ENCODE measurements at regions not wholly inside any gene's neighbourhood (a gene's known extent, or its start where the extent isn't known, plus 50 kb on each side); places are given as distances from the start of the nearest gene placed in this dataset.
"Not testable (repeated sequence)": the region's sequence is repeated elsewhere in the genome, so short reads cannot be mapped to it uniquely, and the experiment has no call there.

- DNase-seq (ENCODE audit: extremely low read depth, low read depth) = no peak
- TF ChIP-seq CTCF (IDR thresholded peaks at IDR 0.05; ENCODE audit: low read depth, low read length, missing control alignments) = no peak
- H3K4me3 ChIP-seq (replicated peaks; ENCODE audit: low read depth, low read length) = no peak overlapping the region
Measured at GRCh38 chr6:134575221-134575620, 257.3 kb upstream of the SGK1 start.

GRCh38 chr6:134574491-134574890 is 256.6 kb upstream of the SGK1 start:
- no peak for TF ChIP-seq CTCF (IDR thresholded peaks at IDR 0.05; ENCODE audit: low read depth, low read length, missing control alignments)
- DNase-seq (ENCODE audit: extremely low read depth, low read depth) = no peak
- H3K4me3 ChIP-seq (replicated peaks; ENCODE audit: low read depth, low read length) = no peak overlapping the region

- DNase-seq (ENCODE audit: extremely low read depth, low read depth); H3K4me3 ChIP-seq (replicated peaks; ENCODE audit: low read depth, low read length): not testable (repeated sequence)
Measured at GRCh38 chr6:134569996-134570395, 252.1 kb upstream of the SGK1 start.

- no peak for DNase-seq (ENCODE audit: extremely low read depth, low read depth)
- TF ChIP-seq CTCF (IDR thresholded peaks at IDR 0.05; ENCODE audit: low read depth, low read length, missing control alignments) = no peak
- no peak overlapping the region for H3K4me3 ChIP-seq (replicated peaks; ENCODE audit: low read depth, low read length)
Measured at GRCh38 chr6:134564705-134565104, 246.8 kb upstream of the SGK1 start.

- no peak overlapping the region for H3K4me3 ChIP-seq (replicated peaks; ENCODE audit: low read depth, low read length)
- no peak for TF ChIP-seq CTCF (IDR thresholded peaks at IDR 0.05; ENCODE audit: low read depth, low read length, missing control alignments)
- DNase-seq (ENCODE audit: extremely low read depth, low read depth) = no peak
Measured at GRCh38 chr6:134560019-134560418, 242.1 kb upstream of the SGK1 start.

- TF ChIP-seq CTCF (IDR thresholded peaks at IDR 0.05; ENCODE audit: low read depth, low read length, missing control alignments) = no peak
- no peak overlapping the region for H3K4me3 ChIP-seq (replicated peaks; ENCODE audit: low read depth, low read length)
- DNase-seq (ENCODE audit: extremely low read depth, low read depth) = no peak
Measured at GRCh38 chr6:134557509-134557908, 239.6 kb upstream of the SGK1 start.

GRCh38 chr6:134555672-134556071 is 237.8 kb upstream of the SGK1 start:
- no peak overlapping the region for H3K4me3 ChIP-seq (replicated peaks; ENCODE audit: low read depth, low read length)
- DNase-seq (ENCODE audit: extremely low read depth, low read depth) = no peak
- no peak for TF ChIP-seq CTCF (IDR thresholded peaks at IDR 0.05; ENCODE audit: low read depth, low read length, missing control alignments)

Measured in HFF-Myc (cell line).